Fibroblast of skin of right biceps (primary cell): ENCODE measurements at regions not wholly inside any gene's neighbourhood (a gene's known extent, or its start where the extent isn't known, plus 50 kb on each side); places are given as distances from the start of the nearest gene placed in this dataset.

Experiments used
- DNase-seq: peaks from one replicate; pipeline ENCODE4 v3.0.0-alpha.2; 2013

DNA sequence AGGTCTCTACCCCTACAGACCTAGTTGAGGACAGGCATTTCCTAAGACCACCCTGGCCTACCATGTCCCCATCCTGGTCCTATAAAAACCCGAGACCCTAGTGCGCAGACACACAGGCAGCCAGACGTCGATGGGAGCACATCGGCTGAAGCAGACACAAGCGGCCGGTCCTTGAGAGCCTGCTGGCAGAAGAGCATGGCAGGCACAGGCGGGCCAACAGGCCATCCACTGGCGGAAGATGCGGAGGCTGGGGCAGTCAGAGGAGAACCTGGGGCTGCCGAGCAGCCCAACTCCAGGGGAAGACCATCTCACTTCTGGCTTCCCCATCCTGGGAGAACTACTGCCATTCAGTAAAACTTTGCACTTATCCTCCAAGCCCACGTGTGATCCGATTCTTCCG, 396.8 kb downstream of the AEBP2 start:
- DNase-seq = no peak

DNA sequence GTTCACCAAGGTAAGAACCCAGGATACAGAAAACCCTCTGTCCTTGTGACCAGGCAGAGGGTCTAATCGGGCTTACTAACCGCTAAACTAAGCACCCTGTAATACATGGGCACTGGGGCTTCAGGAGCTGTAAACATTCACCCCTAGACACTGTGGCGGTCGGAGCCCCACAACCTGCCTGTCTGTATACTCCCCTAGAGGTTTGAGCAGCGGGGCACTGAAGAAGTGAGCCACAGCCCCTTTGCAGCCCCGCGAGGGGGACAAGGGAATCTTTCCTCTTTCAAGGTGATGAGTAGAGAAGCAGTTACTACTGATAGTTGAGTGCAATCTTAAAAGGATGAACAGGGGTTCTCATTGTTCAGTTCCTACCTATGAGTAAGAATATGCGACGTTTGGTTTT, 397.2 kb downstream of the AEBP2 start:
- no peak for DNase-seq

DNA sequence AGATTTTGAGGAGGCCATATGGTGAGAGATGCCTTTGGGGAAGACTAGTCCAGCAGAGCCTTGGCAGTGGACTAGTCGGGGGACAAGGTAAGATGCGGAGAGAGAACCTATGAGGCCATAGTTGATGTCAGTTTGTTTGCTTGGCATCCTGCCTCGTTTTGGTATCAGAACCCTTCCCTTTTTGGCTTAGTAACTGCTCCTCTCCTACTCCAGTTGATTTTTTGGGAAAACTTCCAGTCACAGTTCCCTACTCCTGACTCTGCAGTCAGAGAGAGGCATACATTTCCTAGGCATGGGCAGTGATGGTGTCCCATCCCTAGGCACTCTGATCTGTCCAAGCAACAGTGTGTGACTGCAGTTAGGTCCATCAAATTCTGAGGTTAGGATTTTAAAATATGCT, 398.3 kb downstream of the AEBP2 start:
- no peak for DNase-seq

DNA sequence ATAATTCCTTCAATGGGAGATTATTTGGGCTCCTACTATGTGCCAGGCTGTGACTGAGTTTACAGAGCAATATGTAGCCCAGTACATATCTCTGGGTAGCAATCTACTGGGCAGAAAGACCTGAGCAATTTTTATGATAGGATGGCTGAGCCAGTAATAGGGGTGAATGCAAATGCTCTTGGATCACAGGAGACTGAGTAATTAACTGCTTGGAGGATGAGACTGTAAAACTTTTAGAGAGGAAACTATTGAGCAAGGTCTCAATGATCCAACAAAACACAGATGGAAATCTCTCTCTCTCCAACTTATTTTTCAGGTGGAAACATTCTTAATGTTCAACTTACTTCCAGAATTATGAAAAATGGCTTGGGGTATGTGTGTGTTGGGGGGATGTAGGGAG, 402.2 kb downstream of the AEBP2 start:
- DNase-seq = no peak

DNA sequence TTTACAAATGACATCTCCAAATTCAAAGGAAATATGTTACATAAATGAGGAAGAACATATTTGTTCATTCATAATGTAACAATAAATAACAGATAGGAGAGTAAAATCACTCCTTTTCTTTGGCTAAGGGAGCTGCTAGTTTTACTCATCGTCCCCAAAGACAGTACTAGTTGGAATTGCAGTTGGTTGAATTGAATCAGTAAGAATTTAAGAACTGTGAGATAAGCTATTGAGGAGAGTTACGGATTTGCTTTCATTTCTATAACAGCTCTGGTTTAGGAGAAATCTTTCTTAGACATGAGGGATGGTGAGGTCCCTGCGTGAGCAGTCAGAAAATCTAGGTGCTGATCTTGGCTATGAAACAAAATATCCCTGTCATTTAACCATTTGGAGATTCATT, 402.8 kb downstream of the AEBP2 start:
- no peak for DNase-seq

DNA sequence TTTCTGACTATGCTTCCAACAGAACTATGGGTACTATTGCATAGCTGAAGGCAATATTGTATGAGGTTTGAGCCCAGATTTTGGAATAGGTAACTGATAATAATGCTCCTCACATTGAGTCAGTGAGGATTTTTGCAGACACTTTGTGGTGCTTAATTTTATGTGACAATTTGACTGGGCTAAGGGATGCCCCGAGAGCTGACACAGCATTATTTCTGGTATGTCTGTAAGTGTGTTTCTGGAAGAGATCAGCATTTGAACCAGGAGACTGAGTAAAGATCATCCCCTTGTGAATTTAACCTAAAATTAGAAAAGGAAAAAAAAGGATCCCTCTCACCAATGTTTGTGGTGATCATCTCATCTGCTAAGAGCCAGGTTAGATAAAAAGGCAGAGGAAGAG, 404.9 kb downstream of the AEBP2 start:
- DNase-seq = no peak

DNA sequence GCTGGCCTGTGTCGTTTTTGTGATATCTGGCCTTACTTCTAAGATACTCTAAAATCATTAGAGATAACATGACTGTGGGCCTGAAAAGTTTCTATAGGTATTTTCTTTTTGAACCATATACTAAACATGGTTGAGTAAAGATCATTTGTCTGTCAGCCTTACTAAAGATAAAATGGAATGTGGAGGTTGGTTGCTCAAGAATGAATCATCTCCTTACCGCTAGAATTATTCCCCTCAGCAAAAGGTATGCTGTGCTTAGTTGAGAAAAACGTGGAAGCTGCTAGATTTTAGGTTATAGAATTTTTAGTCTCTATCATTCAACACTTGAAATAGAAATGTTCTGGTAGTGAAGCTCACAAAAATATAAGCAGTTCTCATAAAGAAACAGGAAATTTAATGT, 407.3 kb downstream of the AEBP2 start:
- DNase-seq = peak; percentile 81

DNA sequence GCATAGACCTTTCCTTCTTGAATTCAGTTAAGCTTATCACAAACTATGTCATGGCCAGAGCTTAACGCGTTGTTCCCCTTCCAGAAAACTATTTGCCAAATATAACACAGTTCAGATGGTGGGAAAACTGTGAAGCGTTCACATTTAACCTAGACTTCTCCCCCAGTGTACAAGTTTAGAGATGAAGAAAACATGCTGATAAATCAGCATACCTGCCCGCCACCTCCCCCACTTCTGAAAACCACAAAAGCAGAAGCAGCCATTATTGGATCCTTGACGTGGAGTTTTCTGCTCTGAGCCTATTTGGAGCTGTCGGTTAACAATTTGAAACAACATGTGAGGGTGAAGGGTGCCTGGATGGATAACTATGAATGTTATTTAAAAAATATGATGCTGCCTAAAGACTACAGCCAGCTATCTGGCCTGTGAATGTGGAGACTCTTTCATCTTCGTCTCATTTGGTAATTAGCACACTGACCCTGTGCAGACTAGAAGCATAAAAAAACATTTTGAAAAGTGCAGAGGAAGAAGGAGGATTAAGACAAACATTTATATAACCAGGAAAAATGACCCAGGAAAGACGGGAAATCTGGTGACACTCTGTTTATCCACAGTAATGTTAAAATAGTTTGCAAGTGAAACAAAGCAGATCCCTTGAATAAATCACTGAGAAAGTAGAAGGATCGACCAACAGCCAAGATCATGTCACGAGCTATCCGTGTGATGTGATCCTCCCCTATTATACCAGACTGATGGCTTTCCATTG, 408.2 kb downstream of the AEBP2 start:
- peak; percentile 78 for DNase-seq

DNA sequence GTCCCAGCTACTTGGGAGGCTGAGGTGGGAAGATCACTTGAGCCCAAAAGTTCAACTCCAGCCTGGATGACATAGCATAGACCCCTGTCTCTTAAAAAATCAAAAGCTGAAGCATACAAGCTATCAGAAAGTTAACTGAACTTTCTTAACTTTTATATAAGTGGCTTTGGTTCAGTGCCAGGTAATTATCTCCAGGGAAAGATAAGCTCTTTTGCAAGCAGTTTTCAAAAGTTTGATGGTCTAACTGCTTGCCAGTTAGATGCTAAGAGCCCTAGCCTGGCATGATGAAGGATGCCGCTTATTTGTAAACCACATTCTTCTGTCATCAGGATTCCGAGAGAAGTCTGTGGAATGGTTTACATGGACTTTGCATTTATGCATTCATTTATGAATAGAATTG, 409.1 kb downstream of the AEBP2 start:
- no peak for DNase-seq

DNA sequence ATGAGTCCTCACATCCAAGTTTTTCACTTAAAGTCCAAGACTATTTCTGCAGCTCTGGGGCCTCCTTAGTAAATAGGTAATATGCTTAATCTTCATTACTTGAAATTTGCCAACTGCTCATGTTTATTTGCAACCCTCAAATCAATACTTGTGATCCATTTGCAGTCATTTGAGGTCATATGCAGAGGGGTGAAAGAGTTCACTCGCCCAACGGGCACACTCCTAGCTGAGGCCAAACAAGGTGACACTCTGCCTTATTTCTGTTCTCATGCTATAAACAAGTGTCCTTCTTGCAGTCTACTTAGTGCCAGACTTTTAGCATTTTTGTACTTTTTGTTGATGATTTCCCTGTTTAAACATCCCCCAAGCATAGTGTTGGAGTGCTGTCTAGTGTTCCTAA, 409.9 kb downstream of the AEBP2 start:
- DNase-seq = no peak

DNA sequence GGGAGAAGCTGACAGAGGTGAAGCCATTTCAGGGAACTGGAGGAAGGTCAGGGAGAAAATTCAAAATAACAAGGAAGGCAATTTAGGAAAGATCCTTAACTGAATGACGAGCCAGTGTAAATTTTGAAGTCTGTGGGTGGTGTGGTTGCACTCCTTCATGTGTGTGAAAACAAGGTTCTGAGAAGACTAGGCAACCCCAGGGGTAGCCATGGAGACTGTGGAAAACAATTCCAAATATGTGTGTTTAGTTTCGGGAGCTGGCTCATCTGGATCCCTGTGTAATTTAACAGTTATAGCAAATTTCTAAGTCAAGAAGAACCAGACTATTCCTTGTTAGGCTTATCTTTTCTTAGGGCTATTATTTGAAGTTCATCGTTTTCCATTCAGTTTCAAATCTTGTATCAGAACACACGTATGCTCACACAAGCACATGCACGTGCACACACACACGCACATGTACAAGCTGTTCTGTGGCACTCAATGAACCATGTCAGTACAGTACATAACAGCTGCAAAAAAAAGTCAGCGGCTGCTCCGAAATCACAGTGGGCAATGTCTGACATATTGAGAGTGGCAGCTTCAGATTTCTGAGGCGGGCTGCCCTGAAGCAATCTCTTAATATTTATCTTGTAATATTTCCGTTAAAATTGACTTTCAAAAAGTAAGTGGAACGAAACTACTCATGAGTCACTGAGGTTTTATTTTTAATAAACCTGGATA, 411.2 kb downstream of the AEBP2 start:
- peak; percentile 73 for DNase-seq

DNA sequence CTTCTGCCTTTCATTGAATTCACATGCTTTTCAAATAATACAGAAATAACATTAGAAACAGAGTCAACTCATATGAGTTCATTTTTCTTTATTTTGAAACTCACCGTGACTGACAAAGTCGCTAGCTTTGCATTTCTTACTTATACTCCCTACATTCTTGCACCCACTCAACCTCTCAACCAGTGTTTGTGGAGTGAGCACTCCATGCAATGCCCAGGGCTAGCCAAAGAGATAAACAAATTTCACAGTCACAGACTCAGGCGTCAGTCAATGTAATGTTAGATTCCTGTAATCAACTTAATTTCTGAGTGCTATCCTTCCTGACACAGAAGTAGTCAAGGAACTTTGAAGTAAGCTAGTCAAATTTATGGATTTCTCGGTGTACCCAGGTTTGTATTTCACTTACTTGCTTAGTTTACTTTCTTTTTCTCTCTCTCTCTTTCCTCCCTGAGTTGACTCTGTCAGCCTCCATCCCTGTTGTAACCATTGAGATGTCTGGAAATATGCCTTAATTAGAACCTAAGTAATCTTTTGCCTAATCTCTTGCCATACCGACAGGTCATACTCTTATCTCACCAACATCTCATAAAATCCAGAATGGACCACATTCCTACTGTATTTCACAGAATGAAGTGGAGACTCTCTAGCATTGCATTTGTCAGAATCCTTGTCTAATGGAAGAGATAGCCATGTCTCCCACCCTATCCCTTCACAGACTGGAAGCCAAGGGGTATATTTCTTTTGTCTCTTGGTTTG, 413.0 kb downstream of the AEBP2 start:
- no peak for DNase-seq

DNA sequence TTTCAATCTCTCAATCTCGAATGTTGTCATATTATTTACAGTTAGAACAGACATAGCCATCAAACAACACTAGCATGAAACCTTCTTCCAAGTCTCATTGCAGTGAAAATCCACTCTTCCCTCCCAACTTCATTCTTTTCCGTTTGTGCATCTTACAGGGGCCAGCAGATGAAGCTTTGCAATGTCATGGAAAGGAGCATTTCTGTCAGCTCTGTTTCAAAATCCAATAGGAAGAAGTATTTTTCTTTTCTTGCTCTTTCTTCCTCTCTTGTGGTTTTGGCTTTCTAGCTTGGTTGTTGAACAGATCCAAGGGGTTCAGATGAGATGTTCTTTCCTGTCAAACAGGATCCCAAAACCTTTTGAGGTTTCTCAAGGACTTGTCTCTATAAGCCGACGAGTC, 416.6 kb downstream of the AEBP2 start:
- DNase-seq = no peak

DNA sequence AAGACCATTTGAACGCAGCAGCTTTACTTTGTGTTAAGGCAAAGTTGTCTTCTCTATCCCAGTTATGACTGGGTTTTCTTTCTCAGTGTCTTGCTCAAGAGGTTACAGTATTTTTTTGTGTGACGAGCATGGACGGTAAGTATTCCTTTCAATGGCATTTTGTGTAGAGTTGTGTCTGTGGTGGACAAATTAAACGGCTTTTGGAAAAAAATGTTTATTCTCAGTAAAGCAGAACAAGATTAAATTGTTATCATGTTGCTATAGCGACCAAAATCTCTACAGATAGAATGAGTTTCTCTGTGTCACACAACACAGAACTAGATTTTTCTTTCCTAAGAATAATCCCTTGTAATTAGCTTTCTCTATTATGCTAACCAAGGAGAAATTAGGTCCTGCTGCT, 417.1 kb downstream of the AEBP2 start:
- DNase-seq = no peak

DNA sequence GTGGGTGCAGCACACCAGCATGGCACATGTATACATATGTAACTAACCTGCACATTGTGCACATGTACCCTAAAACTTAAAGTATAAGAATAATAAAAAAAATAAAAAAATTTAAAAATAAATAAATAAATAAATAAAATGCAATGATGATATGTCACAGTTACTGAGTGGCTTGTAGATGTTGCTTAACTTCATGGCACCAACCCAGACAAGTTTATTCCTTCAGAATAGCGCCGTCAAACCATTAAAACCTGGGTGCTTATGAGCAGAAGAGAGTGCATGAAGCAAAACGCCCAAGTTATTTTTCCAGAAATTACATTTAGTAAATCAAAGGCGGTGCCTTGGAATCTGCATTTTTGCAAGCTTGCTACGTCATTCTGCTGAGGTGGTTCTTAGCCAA, 417.9 kb downstream of the AEBP2 start:
- DNase-seq = no peak

DNA sequence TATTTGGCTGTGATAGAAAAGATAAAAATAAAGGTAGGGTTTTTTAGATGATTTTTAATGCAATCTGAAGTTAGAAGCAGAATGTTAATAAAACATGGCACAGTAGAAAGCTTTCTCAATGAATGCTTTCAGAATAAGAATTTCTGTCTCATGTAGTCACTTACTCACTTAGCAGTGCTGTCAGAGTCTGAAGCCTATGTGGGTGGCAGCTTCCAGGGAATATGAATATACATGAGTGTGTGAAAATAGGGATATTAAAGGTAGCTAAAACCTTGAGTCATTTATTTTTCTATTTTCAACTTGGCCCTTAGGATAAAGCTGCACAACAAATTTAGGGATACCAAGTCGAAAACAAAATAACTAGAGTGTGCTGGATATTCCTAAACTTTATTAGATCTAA, 427.9 kb downstream of the AEBP2 start:
- DNase-seq = no peak

DNA sequence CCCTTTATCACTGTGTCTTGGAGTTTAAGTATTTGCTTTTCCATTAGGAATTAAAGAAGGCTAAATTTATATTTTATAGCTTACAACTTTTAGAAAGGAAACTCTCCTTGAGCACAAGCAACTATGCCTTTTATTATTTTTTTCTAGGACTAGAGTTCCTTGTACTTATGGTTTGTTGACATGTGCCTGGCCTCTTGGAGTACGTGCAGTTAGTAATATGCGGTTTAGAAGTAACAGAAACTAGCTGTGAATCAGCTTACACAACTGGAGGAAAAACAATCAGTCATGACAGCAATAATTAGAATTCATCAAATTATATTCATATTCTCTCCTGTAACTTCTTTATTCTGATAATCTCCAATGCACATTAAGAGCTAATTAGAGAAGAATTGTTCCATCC, 428.7 kb downstream of the AEBP2 start:
- no peak for DNase-seq

DNA sequence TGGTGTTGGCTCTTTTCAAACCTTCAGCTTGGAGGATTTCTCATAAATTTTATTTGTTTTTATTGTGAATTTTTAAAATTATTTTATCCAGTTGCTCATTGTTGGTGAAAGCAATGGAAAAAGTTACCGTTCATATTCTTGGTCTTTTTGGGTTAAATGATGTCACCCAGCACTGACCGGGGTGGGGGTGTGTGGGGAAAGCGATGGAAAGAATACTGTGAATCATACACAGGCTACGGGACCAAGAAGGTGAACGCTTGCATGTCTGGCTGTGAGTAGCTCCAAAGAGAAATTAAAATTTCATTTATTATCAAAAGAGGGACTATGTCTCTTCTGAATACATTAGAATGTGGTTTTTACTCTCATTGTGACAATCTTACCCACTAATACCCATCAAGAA, 430.1 kb downstream of the AEBP2 start:
- DNase-seq = peak; percentile 54

DNA sequence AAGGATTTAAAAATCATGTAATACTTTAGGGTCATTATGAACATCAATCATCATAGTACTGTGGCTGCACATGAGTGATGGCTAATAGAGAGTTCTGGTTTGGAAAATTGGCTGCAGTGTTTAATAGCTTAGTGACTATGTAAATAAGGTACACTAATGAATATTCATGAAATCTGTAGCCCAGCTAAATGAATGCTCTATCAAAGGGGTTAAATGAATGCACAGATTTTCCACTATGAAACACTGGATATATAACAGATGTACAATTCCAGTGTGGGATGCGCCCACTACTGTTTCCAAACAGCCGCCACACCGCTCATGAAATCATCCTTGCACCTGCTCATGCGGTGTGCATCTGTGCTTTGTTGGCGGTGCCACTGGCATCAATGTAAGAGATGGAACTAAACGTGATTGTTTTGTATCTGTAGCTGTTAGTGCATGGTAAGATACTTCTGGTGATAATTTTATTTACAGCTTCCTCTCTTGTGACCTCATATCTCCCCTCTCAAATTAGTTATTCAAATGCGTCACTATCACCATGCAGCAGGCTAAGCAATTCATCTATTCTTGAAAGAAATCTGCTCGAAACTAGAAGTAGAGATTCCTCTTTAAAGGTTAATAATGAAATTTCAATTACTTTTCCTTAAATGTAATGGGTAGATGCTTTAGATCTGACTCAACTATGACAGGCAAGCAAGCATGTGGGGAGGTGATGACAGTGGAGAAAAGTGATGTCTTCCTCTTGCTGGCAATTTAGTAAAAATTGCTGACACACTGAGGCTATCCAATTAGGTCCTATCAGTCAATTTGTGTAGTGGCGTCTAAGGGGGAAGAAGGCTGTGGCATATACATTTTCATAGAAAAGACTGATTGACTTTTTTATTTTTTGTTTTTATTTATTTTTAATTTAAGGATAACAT, 433.6 kb downstream of the AEBP2 start:
- peak; percentile 89 for DNase-seq

DNA sequence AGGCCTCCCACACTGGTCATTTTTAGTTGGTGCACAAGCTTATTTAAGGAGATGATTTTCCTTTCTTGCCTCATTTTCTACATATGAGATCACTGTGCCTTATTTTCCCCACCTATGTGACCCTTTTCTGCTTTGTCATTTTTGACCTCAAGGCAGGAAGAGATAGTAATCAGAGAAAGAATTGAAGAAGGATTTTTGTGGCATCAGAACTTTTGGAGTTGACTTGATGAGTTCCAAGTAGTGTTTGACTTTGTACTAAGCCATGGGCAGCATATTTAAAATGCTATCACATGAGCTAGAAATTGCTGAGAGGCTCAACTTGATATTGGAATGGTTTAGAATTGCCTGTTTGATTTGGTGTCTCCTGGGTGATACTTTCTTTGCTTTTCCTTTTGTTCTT, 440.8 kb downstream of the AEBP2 start:
- DNase-seq = no peak

DNA sequence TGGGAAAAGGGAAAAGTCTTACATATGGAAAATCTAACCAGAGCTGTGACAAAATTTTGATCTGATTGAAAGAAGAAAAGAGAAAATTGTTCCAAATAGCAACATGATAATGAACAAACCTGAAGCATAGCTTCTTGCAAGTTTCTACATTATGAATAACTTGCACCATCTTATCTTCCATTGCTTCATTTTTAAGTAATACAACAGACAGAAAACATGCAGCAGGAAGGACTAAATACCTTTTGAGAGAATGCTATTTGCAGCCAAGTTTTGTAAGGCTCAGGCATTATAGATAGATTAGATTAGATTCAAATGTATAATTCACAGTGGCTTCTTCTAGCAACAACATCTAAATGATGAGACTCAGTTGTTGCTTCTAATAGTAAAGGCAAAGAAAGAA, 441.4 kb downstream of the AEBP2 start:
- DNase-seq = no peak

DNA sequence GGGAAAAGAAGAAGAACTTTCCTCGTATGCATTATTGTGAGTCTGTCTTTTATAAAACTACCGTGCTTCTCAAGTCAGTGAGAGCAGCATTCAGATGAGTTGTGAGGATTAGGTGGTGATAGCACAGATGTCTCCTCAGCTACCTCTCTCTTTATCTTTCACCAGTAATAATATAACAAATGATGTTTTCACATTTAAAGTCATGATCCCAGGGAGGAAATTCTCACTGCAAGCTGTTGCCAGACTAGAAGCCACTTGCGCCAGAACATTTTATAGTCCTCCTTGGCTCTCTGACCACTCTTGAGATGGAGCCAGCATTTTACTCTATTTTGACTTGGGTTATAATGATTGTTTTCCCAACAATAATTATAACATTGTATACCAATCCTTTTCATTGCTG, 443.1 kb downstream of the AEBP2 start:
- no peak for DNase-seq

DNA sequence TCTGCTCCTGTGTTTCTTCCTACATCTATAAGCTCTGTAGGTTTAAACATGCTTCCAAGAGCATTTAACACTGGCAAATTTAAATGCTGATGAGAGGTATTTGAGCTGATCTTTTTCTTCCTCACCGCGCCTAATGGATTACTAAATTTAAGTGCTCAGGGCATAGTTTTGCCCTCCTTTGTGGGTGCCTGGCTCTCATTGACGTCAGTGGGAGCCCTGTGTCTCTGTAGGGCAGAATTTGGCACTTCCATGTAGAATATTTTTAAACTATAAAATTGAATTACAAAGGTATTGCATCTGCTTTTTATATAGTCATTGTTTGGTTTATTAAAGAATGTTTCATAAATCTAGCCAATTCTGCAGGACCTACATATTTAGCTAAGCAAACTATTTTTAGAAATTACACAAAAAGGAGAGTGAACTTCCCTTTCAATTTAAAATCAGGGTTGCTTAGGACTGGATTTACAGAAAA, 444.8 kb downstream of the AEBP2 start:
- peak; percentile 37 for DNase-seq
